HepG2 (cell line): ENCODE measurements at regions not wholly inside any gene's neighbourhood (a gene's known extent, or its start where the extent isn't known, plus 50 kb on each side); places are given as distances from the start of the nearest gene placed in this dataset.

Source experiments
- ATF4 ChIP-seq, 2 experiments: fragments of 450-650 bp in 1 of 2; sonication (generic) in 1 of 2; formaldehyde crosslinking; IDR thresholded peaks; 2 replicates each; pipeline versions ENCODE4 v1.5.0 to v1.8.0; 2020 to 2022; ENCODE audit warnings: mild to moderate bottlenecking in 1 of 2, missing genetic modification reagents in 1 of 2
- CEBPG ChIP-seq: IDR thresholded peaks from 2 replicates; pipeline ENCODE4 v1.6.1; 2016
- GLI4 ChIP-seq: sonication (generic); formaldehyde crosslinking; IDR thresholded peaks from 2 replicates; pipeline ENCODE4 v1.5.1; 2020; ENCODE audit warnings: missing genetic modification reagents, mild to moderate bottlenecking, moderate library complexity, borderline replicate concordance
- GPN1 ChIP-seq: sonication (generic); formaldehyde crosslinking; IDR thresholded peaks from 2 replicates; pipeline ENCODE4 v1.5.1; 2020; ENCODE audit warnings: missing genetic modification reagents, borderline replicate concordance
- IRF9 ChIP-seq: sonication (generic); formaldehyde crosslinking; IDR thresholded peaks from 2 replicates; pipeline ENCODE4 v1.8.0; 2022; ENCODE audit warnings: missing genetic modification reagents, mild to moderate bottlenecking, borderline replicate concordance
- NFAT5 ChIP-seq: sonication (generic); formaldehyde crosslinking; IDR thresholded peaks from 2 replicates; pipeline ENCODE4 v1.4.0; 2020; ENCODE audit warnings: missing genetic modification reagents
- NFE2 ChIP-seq: sonication (generic); formaldehyde crosslinking; IDR thresholded peaks from 2 replicates; pipeline ENCODE4 v1.4.0; 2020; ENCODE audit warnings: missing genetic modification reagents
- POLR2A ChIP-seq, 2 experiments: IDR thresholded peaks; 2 replicates each; pipeline ENCODE4 v1.6.1; 2011; ENCODE audit warnings: low read depth in 2 of 2, low read length in 2 of 2, mild to moderate bottlenecking in 1 of 2, moderate library complexity in 1 of 2; ENCODE audit not compliant: insufficient read depth in 1 of 2
- RORA ChIP-seq: sonication (generic); formaldehyde crosslinking; IDR thresholded peaks from 2 replicates; pipeline ENCODE4 v1.5.0; 2020; ENCODE audit warnings: mild to moderate bottlenecking, missing genetic modification reagents, moderate library complexity
- TCF7 ChIP-seq: sonication (generic); IDR thresholded peaks from 2 replicates; pipeline ENCODE4 v1.6.1; 2016; ENCODE audit warnings: antibody characterized with exemption, low read depth
- TEAD2 ChIP-seq: sonication (generic); formaldehyde crosslinking; IDR thresholded peaks from 2 replicates; pipeline ENCODE4 v1.9.0; 2021; ENCODE audit warnings: missing genetic modification reagents
- UBTF ChIP-seq: sonication (generic); formaldehyde crosslinking; IDR thresholded peaks from 2 replicates; pipeline ENCODE4 v1.4.0; 2020; ENCODE audit warnings: mild to moderate bottlenecking, missing genetic modification reagents
- ZHX1 ChIP-seq: sonication (generic); formaldehyde crosslinking; IDR thresholded peaks from 2 replicates; pipeline ENCODE4 v1.8.1; 2022; ENCODE audit warnings: low read depth, mild to moderate bottlenecking, missing genetic modification reagents
- ZNF556 ChIP-seq: sonication (generic); formaldehyde crosslinking; IDR thresholded peaks from 2 replicates; pipeline ENCODE4 v1.4.0; 2020; ENCODE audit warnings: mild to moderate bottlenecking, missing genetic modification reagents, borderline replicate concordance
- ZNF572 ChIP-seq: sonication (generic); formaldehyde crosslinking; IDR thresholded peaks from 2 replicates; pipeline ENCODE4 v1.5.1; 2020; ENCODE audit warnings: mild to moderate bottlenecking, missing genetic modification reagents
- ZNF746 ChIP-seq: sonication (generic); formaldehyde crosslinking; IDR thresholded peaks from 2 replicates; pipeline ENCODE4 v1.8.0; 2022; ENCODE audit warnings: mild to moderate bottlenecking, missing genetic modification reagents
- ZNF777 ChIP-seq: sonication (generic); formaldehyde crosslinking; IDR thresholded peaks from 2 replicates; pipeline ENCODE4 v1.4.0; 2020; ENCODE audit warnings: missing genetic modification reagents

GRCh38 chr12:89019439-89020120 is 332.7 kb downstream of the DUSP6 start (continued):
- TF ChIP-seq NFAT5 (CRISPR knock-in tag) (no peak), IRF9 (CRISPR knock-in tag) (no peak), CEBPG (0 out of 2 replicates have a peak, but pooled peaks have one; percentile 14), GLI4 (CRISPR knock-in tag) (no peak), TCF7 (no peak), GPN1 (CRISPR knock-in tag) (no peak), ZHX1 (CRISPR knock-in tag) (no peak), POLR2A (IDR thresholded peaks at IDR 0.05; ENCODE audit: insufficient read depth in 1 of 2, low read depth in 2 of 2, low read length in 2 of 2) (no peak), TEAD2 (CRISPR knock-in tag) (no peak), ZNF572 (CRISPR knock-in tag) (no peak), RORA (CRISPR knock-in tag) (no peak), ZNF746 (no peak), ZNF556 (no peak), UBTF (CRISPR knock-in tag) (no peak), NFE2 (CRISPR knock-in tag) (no peak), ATF4 (CRISPR knock-in tag; IDR thresholded peaks at IDR 0.05) (0 out of 4 replicates have a peak, but pooled peaks of 1 of the 2 experiments have one; percentile 21), ZNF777 (CRISPR knock-in tag) (no peak)
